ENCODE measurements at regions not wholly inside any gene's neighbourhood (a gene's known extent, or its start where the extent isn't known, plus 50 kb on each side); places are given as distances from the start of the nearest gene placed in this dataset.
"Not testable (repeated sequence)": the region's sequence is repeated elsewhere in the genome, so short reads cannot be mapped to it uniquely, and the experiment has no call there.

DNA sequence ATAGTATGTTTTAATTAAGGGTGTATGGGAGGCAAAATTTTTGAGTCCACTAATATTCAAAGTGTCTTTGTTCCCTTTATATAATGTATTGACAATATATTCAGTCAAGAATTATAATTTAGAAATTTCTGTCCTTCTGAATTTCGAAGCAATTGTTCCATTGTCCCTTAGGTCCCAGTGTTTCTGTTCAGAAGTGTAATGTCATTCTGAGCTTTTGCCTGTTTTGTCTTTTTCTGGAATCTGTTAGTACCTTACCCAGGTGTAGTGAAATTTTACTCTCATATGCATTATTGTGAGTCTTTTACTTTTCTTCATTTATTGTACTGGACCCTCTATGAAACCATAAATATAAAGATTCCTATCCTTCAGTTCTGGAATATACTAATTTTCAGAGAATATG lies 505.7 kb upstream of the KIF2B start:
- DNase-seq, result no peak

DNA sequence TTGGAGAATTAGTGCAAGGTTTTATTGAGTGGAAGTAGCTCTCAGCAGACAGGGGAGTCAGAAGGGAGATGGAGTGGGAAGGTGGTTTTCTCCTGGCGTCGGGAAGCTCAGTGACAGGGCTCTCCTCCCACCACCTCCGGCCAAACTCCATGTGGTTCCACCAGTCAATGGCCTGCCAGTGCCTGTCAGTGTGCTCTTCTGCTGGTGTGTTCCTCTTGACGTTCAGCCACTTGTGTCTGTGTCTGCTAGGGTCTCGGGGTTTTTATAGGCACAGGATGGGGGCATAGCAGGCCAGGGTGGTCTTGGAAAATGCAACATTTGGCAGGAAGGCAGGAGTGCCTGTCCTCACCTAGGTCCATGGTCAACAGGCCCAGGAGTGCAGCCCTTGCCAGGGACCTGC lies 506.7 kb upstream of the KIF2B start:
- no peak for DNase-seq

DNA sequence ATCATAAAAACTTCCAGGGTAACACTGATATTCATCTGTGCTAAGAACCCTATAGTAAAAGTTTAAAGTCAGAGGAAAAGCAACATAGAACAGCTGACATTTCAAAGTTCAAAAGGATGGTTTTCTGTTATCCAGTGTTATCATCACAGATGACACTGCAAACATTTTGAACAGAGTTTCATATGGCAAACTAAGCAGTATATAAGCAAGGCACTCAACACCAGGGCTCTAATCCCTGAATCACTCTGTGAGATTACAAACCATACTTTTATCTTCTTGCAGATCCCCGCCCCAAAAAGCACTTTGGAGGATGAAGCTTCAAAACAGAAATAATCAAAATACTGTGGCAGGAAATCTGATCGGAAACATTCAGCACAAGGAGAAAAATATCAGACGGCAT lies 508.2 kb upstream of the KIF2B start:
- DNase-seq, result no peak

DNA sequence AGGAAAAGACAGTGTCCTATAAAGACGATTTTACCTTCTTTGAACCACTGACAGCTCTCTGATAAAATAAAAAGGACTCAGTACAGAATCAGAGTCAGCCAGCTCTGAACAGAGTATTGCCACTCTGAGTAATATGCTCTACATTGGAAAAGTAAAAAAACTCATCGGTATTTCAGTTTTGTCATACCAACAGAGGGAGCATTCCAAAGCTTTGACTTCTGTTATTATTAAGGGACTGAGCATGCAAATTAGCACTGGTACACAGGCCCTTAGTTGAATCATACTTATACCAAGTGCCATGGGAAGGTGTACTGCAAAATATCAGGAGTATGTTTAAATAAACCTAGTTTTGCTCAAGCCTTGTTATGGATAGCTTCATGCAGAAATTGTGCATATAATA lies 509.0 kb upstream of the KIF2B start:
- no peak for DNase-seq

DNA sequence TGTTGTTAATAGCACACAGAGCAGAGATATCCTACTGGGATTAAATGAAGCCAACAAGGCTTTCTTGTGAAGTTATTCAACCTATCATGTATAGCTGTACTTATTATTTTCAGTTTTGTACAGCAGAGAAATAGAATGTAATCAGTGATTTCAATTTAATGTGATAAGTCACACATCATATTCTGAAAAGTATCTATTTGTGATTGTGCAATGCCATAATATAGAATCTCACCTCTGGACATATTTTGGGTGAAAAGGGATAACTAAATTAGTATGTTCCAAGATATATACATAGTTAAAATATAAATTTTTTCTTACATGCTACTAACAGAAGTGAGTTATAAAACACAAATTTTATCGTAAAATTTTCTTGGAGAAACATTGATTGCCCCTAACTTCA lies 544.3 kb upstream of the KIF2B start:
- no peak for DNase-seq

DNA sequence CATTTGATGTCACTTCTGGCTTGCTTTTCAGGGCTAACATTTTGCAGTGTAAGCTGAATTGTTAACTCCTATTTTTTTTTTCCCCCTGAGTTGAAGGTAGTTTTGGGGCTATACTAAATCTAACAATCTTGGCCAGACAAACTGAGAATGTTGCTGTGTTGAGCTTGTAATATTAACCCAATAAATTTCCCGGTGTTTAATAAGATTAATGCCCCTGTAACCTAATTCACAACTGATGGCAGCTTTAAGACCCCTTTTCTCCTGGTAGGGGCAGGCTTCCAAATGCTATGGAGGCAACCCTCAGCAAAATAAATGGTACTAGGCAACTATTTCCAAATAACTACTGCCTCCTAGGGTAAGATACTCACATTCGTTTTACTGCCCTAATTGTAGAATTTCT lies 549.6 kb upstream of the KIF2B start:
- DNase-seq, result no peak

DNA sequence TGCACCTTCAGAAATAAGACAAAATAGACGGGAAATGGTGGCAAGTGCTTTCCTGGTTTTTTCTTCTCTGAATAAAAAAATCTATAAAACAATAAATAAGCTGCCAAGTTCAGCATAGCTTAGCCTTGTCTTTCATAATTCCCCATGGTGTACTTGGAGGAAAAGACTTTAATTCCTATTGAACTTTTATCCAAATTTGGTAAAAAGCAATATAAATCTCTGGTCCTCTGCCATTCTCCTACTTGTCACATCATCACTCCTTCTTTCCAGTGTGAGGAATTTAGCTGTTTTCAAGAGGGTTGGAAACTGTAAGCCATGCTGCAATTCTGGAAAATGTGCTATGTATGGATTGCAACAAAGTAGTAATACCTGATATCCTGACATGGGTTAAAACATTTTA lies 551.8 kb upstream of the KIF2B start:
- DNase-seq, result no peak

DNA sequence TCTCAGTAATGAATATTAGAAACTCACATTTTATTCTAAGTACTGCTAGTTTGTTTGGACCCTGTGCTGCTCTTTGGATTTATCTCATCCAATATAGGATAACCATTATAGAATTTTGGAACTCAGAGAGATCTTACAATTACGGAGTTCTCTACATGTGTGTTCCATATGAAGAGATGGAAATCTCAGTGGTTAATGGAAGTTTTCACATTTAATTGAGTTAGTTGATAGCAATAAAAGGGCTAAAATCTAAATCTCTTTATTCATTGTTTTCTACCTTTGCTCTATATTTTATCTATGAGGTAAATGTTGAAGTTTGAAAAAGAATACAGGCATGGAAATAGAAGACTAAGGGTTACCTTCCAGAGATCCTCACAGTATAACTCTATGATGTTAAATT lies 558.0 kb upstream of the KIF2B start:
- no peak for DNase-seq

DNA sequence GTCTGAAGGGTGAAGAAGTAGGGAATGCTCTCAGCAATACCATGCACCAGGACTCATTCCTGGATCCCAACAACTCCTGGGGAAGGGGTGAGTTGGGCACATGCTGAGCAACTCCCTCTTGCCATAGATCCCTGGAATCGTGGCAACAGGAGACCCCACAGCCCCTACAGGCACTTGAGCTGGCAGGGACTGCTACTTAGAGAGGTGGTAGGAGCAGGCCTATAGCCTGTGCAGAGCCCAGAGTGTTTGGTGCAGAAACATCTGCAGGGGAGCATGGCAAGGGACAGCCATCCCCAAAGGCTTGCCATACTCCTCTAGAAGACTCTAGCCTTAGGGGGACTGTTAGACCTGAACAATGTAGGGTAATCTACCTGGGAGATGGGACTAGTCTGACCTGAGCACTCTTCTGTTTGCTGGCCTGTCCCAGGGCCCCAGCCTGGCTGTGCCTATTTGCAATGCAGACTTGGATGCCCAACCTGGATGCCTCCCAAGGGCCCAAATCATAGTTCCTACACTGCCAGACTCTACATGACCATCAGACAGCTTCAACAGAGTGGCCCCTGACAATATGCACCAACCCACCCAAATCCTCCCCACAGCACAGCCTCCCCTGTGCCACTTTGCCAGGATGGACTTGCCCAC lies 568.6 kb upstream of the KIF2B start:
- DNase-seq, result no peak

DNA sequence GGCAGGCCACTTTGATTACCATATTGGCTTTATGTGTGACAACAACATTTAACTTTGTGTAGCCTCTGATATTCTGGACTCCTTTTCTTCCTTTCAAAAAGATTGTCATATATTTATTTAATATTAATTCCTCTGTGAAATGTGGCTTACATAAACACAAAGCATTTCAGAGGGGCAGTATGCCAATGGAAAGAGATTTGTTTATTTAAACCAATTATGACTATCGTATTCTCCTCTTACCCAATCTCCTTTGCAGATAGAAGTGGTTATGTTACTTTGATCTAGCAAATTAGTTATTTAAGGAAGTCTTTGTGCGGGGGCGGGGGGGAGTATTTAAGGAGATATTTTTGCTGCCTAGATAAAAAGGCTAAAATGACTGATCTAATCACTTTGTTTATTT lies 573.7 kb upstream of the KIF2B start:
- no peak for DNase-seq

DNA sequence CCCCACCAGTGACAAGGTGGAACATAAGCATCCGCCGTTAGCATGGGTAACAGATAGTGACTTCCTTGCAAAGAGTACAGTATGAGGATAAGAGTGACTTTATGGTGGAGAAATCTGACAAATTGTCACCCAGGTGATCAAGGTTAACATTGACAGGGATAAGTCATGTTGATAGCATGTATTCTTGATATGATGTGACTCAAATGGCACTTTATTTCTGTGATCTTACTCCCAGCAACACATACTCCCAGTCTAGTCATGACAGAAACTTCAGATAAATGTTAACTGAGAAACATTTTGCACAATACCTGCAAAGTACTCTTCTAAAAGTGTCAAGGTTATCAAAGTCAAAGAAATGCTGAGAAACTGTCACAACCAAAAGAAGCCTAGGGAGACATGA lies 588.6 kb upstream of the KIF2B start:
- DNase-seq, result no peak

DNA sequence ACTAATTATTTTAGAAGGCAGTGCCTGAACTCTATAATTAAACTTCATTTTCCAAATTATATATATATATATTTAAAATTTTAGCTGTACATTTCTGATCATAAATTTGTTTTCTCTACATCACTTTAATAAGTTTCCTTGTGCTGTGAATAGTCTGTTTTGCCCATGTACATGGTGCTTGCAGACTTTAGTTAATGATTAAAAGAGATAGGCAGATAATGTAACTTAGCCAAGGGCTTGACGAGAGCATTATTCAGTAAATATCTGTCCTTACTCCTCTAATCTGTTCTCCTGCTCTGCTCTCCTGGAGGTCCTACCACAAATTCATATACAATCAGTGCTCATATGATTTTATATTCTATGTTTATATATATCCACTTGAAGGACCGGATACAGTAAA lies 595.2 kb upstream of the KIF2B start:
- no peak for DNase-seq

DNA sequence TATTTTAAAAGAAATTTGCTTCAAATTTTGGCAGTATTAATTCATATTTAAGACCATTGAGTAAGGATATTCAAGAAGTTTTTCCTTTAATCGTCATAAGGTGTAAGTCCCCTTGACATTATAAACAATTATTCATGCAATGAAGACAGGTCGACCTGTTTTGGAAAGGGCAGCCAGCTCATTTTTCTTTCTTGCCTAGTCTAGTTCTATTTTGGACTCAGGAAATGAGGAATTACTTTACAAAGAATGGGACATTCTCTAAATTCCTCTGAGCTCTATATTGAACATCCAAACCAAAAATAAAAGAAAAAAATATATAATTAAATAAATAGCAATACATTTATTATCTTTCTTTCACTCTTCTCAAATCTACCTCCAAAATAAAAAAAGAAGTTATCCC lies 595.6 kb upstream of the KIF2B start:
- no peak for DNase-seq

DNA sequence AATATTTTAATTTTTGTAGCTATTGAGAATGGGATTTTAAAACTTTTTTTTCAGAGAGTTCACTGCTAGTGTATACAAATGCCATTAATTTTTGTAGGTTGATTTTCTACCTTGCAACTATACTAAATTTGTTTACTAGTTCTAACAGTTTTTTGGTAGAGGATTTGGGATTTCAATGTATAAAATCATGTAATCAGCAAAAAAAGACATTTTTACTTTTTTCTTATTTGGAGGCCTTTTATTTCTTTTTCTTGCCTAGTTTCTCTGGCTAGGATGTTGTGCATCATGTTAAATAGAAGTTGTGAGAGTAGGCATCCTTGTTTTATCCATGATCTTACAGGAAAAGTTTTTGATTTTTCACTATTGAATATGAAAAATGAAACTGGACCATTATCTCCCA lies 602.9 kb upstream of the KIF2B start:
- DNase-seq, result no peak

DNA sequence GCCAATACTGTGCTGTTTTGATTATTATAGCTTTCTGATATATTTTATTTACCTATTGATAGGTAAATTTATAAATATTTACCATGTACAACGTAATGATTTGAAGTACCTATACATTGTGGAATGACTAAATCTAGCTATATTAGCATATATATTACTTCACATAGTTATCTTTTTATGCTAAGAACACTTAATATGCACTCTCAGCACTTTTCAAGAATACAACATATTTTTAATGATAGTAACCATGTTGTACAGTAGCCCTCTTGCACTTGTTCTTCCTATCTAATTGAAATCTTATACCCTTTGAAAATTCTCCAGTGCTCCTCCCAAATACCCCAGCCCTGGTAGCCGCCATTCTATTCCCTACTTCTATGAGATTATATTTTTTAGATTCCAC lies 604.0 kb upstream of the KIF2B start:
- no peak for DNase-seq

DNA sequence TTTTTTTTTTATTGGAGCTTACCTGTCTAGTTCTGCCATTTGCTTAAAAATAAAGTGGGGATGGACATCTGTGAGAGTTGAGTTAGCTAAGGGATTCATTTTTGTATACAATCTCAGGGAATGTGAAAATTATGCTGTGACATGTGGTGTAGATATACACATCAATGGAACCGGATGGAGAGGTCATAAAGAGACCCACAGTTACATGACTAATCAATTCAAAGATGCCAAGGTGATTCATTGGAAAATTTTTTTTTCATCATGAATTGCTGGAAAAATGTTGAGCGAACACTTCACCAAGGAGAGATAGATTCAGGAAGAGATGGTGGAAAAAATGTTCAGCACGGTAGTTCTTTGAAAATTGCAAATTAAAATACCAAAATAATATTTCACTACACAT lies 605.4 kb upstream of the KIF2B start:
- DNase-seq, result no peak

DNA sequence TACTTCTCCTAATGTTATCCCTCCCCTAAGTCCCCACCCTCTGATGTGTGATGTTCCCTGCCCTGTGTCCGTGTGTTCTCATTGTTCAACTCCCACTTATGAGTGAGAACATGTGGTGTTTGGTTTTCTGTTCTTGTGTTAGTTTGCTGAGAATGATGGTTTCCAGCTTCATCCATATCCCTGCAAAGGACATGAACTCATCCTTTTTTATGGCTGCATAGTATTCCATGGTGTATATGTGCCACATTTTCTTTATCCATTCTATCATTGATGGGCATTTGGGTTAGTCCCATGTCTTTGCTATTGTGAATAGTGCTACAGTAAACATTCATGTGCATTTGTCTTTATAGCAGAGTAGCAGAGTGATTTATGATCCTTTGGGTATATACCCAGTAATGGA lies 613.8 kb upstream of the KIF2B start:
- DNase-seq, result not testable (repeated sequence)

DNA sequence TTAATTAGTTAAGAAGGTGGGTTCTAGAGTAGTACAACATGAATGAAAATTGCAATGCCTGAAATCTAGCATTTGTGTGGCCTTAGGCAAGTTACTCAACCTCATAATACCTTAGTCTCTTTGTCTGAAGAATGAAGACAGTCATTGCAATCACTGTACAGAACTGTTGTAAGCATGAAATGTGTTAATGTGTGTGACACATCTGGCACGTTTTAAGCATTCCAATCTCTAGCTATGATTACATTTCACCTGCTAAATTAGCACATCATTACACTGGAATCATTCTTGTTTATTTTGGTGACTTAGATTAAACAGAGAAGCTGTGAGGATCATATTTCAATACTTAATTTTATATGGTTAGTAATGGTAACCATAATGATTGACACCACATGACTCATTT lies 629.7 kb upstream of the KIF2B start:
- no peak for DNase-seq

DNA sequence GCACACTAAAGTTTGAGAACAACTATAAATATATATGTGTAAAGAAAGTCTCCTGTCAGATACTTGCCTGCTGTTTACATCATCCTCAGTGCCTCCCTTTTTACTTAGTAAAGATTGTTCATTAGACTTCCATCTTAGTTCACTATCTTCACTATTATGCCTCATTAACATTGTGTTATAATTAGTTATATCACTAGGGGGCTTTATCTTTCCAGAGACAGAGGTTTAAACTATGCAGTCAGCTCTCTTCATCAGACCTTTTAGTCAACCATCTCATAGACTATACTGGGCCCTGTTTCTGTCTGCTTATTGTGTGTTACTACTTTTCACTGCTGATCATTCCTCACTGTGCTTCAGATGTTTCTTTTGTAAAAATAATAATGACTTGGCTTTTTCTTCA lies 630.8 kb upstream of the KIF2B start:
- DNase-seq, result no peak

DNA sequence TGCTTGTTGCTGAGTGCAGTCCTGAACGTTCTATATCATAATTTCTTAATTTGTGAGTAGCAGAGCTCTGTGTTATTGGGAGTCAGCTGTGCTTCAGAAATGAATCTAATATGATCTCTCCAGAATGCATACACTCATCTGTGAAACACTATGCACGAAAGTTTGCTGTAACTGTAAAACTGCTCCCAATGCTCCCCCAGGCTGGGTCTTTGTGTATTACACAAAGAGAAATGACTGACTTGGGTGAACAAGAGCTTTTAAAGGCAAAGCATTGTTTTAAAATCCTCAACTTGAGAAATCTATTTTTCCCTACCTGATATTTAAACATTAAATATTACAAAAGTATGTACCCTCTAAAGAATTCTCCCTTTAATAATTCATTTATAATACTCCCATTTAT lies 636.7 kb upstream of the KIF2B start:
- DNase-seq, result no peak

DNA sequence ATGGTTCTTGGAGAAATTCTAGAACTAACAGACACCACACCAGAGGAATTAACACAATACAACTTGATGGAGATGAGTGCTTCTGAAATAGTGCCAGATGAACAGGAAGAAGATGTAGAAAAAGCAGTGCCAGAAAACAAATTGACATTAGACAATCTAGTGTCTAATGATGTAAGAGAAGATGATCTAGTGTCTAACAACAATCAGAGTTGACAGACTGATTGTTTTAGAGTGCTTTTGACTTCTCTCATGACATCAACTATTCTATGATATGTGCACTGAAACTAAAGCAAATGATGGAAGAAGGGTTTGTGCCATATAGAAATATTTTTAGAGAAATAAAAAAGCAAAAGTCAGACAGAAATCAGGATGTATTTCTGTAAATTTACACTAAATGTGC lies 646.1 kb upstream of the KIF2B start:
- DNase-seq, result no peak

DNA sequence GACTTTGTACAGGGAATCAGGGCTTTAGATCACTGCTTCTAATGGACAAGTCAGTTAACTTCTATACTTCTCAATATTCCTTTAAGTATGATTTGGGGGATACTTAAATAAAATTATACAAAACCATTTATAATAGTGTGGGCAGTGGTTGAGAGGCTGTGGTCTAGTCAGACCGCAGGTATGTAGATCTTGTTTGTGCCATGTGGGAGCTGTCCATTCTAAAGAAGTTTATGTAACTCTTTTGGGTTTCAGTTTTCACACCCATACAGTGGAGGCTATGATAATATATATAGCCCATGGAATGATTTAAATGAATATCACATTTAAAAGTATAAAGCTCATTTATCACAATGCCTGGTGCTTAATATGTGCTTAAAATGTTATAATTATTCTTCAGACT lies 654.3 kb upstream of the KIF2B start:
- DNase-seq, result no peak

DNA sequence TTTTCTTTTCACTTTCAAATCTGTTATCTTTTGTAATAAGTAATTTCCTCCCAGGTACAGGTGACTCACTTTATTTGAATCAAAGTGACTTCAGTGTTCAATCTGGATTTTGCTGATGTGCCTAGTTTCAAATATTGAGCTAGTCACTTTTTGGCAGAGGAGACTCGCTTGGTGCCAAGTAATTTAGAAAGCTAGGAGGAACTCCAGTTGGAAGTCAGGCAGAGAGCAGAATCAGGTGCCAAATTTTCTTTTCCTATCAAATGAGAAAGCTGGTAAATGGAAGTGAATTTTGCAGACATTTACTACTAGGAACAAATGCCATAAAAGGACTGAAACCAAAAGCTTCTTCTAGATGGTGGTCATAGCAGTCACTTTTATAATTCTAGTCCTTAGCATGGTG lies 656.0 kb upstream of the KIF2B start:
- no peak for DNase-seq

DNA sequence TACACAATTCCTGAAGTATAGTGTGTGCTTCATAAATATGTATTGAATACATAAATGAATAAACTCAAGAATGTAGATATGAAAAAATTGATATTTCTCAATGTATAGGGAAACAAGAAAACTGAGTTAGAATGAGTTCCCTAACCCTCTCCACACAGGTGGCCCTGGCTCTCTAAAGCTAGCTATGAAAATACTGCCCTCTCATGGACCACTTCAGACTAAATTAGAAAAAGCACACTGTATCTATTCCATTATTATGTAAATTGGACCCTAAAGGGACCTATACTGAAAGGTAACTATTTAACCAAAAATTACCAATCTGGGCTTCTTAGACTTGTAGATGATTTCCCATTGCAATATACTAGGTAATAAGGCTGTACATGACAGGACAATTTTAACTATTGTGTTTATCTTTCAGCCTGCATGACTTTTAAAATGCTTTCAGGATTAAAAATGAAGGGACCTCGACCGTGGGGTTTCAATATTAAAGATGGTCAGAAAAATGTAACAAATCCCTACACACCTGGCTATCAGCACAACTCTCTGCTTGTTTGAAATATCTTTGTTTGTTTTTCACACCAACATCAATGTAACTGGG lies 672.5 kb upstream of the KIF2B start:
- DNase-seq, result no peak

DNA sequence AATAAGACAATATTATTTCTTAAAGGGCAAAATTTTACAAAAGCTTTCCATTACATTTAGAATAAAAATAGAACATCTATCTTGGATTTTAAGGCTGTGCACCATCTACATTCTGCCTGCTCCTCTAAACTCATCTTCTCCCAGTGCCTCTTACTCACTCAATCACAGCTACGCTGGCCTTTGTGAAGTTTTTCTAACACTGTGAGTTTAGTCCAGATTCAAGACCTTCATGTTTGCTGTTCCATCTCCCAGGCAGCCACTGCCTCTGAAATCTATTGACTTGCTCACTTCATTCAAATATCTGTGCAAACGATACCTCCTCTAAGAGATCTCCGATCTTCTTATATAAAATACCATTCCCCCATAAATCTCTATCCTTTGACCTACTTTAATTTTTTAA lies 673.4 kb upstream of the KIF2B start:
- DNase-seq, result no peak

DNA sequence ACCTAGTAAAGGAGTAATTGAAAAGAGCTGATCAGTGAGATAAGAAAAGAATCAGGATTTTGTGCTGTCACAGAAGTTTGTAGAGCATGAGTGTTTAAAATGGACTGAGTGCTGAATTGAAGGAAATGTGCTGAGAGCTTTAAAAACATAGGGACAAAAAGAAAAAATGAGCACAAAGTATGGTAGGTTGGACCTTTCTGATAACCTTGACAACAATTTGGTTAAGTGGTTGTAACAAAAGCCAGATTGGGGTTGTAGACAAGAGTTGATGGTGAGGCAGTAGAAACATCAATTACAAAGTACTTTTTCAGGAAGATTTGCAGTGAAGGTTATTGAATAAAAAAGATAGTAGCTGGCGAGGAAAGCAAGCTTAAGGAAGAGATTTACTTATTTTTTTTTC lies 674.7 kb upstream of the KIF2B start:
- DNase-seq, result no peak

Measured in MV-4-11 (cell line).